HUES6 (cell line): ENCODE measurements at regions not wholly inside any gene's neighbourhood (a gene's known extent, or its start where the extent isn't known, plus 50 kb on each side); places are given as distances from the start of the nearest gene placed in this dataset.

Experiments used
- H3K27ac ChIP-seq: 2 replicates; pipeline ENCODE4 v1.7.0; 2013; ENCODE audit warnings: low read depth, mild to moderate bottlenecking, low read length, inconsistent platforms
- H3K27me3 ChIP-seq: 2 replicates; pipeline ENCODE4 v1.6.1; 2013; ENCODE audit warnings: low read length; ENCODE audit not compliant: control insufficient read depth, insufficient read depth
- H3K36me3 ChIP-seq: 2 replicates; pipeline ENCODE4 v1.6.1; 2013; ENCODE audit warnings: low read length; ENCODE audit not compliant: control insufficient read depth, insufficient read depth
- H3K4me1 ChIP-seq: 2 replicates; pipeline ENCODE4 v1.6.1; 2013; ENCODE audit warnings: low read length; ENCODE audit not compliant: control insufficient read depth, insufficient read depth
- H3K4me3 ChIP-seq: 2 replicates; pipeline ENCODE4 v1.5.1; 2013; ENCODE audit warnings: low read depth, low read length
- H3K9ac ChIP-seq: one replicate; pipeline ENCODE4 v1.6.1; 2013; ENCODE audit warnings: mild to moderate bottlenecking, low read length
- H3K9me3 ChIP-seq: 2 replicates; pipeline ENCODE4 v1.6.1; 2013; ENCODE audit warnings: low read depth, low read length; ENCODE audit not compliant: control insufficient read depth, insufficient read depth

DNA sequence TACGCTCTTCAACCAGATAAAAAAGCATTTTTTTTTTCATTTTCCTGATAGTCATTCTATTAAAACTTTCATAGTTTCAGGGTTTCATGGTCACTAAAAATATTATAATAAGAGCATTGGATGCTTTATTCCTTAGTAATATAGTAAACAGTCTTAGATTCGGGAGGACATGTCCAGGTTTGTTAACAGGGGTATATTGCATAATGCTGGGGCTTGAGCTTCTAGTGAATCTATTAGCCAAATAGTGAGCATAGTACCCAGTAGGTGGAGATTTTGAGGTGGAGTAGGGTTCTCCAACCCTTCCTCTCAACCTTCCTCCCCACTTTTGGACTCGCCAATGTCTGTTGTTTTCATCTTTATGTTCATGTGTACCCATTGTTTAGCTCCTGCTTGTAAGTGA is 277.4 kb upstream of the RGS6 start:
- no peak overlapping the region for H3K9ac ChIP-seq
- peaks cover 26% of the 10 kb centered on the region for H3K36me3 ChIP-seq
- no peak overlapping the region for H3K4me3 ChIP-seq
- H3K9me3 ChIP-seq = peaks cover 15% of the 10 kb centered on the region
- no peaks in the 10 kb centered on the region for H3K27me3 ChIP-seq
- H3K4me1 ChIP-seq = peaks cover 13% of the 10 kb centered on the region
- no peak overlapping the region for H3K27ac ChIP-seq

DNA sequence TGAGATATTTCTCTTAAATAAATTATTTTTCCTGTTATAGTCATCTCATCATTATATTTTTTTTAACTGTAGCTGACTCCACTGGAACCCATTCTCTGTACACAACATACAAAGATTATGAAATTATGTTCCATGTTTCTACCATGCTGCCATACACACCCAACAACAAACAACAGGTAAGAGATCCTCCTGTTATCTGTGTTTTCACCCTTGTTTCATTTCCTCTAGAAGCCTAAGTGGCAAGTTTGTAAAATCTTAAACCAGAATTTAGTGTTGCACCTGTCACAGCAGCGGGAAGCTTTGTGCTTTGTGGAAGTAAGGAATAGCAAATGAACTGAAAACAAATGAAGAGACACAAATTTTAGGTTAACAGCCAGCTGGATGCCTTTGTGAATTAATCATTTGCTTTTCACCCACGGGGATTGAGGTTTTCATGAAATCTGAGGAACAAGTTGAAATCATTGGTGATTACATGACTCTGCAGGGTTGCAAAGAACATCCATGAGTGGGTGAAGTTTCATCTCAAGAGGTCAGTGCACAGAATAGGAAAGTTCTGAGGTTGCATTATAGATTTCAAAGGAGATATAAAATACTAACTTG is 273.9 kb upstream of the RGS6 start:
- no peak overlapping the region for H3K27ac ChIP-seq

GRCh38 chr14:71659159-71659558 is 273.1 kb upstream of the RGS6 start:
- no peaks in the 10 kb centered on the region; the same call in none of the 2 replicates for H3K36me3 ChIP-seq
- H3K27me3 ChIP-seq = no peaks in the 10 kb centered on the region
- H3K9me3 ChIP-seq = no peaks in the 10 kb centered on the region
- H3K27ac ChIP-seq = no peak overlapping the region
- no peak overlapping the region for H3K4me3 ChIP-seq
- peaks cover 16% of the 10 kb centered on the region for H3K4me1 ChIP-seq
- no peak overlapping the region for H3K9ac ChIP-seq

More for the DNA sequence above, 273.9 kb upstream of the RGS6 start:
- no peaks in the 10 kb centered on the region; the same call in none of the 2 replicates for H3K36me3 ChIP-seq
- H3K4me1 ChIP-seq = peaks cover 16% of the 10 kb centered on the region
- no peak overlapping the region for H3K9ac ChIP-seq
- peaks cover under 1% of the 10 kb centered on the region; the same call in 1 of the 2 replicates for H3K9me3 ChIP-seq
- no peak overlapping the region for H3K4me3 ChIP-seq
- H3K27me3 ChIP-seq = no peaks in the 10 kb centered on the region

DNA sequence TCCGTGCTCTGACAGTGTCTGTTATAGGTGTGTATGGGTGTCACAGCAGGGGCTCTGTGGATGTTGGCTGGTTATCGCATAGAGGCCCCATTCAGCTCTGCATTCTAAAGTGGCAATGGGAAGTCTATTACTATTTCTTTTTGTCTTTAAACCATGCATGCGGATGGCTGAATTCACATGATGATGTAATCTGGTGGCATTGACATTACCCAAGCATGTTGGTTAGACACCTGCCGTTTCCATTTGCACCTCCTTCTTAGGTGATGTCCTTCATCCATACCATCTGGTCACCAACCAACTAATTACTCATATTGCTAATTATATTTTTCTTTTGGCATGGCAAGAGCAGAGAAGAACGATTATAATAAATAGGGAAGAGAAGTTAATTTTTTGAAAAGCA is 270.8 kb upstream of the RGS6 start:
- Histone ChIP-seq H3K27ac (no peak overlapping the region), H3K4me3 (no peak overlapping the region), H3K9ac (no peak overlapping the region), H3K36me3 (no peaks in the 10 kb centered on the region; the same call in none of the 2 replicates), H3K9me3 (no peaks in the 10 kb centered on the region), H3K27me3 (no peaks in the 10 kb centered on the region), H3K4me1 (peaks cover 16% of the 10 kb centered on the region)

DNA sequence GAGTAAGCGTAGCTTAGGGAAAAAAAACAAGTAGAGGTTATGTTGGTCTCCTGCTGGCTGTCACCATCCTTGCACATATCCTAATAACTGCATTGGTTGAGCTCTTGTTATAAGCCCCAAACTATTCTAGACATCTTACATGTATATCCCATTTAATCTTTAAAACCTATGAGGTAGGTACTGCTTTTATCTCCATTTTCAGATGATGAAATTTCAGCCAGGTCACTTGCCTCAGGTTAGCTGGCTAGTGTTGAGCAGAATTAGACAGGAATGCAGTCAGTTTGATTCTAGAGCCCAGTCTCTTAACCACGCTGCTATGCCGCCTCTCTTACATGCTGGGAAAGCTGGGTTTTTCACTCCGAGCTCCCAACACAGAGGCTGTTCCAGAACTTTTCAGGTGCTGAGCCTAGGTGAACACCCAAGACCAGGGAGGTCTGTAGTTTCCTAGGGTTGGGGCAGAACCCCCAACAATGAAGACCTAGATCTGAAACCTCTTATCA is 269.9 kb upstream of the RGS6 start:
- no peaks in the 10 kb centered on the region for H3K27me3 ChIP-seq
- H3K36me3 ChIP-seq = no peaks in the 10 kb centered on the region; the same call in none of the 2 replicates
- no peak overlapping the region for H3K9ac ChIP-seq
- no peaks in the 10 kb centered on the region for H3K9me3 ChIP-seq
- no peak overlapping the region for H3K27ac ChIP-seq
- H3K4me3 ChIP-seq = no peak overlapping the region
- H3K4me1 ChIP-seq = peaks cover 16% of the 10 kb centered on the region

DNA sequence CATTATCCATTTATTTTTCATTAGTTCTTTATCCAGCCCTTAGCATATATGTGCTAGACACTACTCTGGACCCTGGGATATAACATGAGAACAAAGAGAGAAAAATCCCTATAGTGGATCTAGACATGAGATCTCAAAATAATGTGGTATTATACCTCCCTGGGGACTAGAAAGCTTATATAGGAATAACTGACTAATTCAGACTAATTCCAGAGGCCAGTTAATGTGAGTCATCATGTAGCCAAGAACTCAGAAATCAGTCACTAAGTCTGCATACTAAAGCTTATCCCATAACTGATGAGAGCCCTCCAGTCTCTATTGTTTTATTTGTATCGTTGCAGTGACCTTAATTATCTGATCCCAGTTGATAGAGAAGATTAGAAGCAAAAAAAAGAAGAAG is 267.1 kb upstream of the RGS6 start:
- no peaks in the 10 kb centered on the region for H3K27me3 ChIP-seq
- no peaks in the 10 kb centered on the region; the same call in none of the 2 replicates for H3K36me3 ChIP-seq
- no peak overlapping the region for H3K9ac ChIP-seq
- H3K4me3 ChIP-seq = no peak overlapping the region
- H3K27ac ChIP-seq = no peak overlapping the region
- no peaks in the 10 kb centered on the region for H3K9me3 ChIP-seq
- 0 out of 2 replicates have a peak, but pooled peaks cover 2% of the 10 kb centered on the region for H3K4me1 ChIP-seq

GRCh38 chr14:71665781-71666180 is 266.4 kb upstream of the RGS6 start:
- H3K4me3 ChIP-seq = no peak overlapping the region
- H3K27ac ChIP-seq = no peak overlapping the region

DNA sequence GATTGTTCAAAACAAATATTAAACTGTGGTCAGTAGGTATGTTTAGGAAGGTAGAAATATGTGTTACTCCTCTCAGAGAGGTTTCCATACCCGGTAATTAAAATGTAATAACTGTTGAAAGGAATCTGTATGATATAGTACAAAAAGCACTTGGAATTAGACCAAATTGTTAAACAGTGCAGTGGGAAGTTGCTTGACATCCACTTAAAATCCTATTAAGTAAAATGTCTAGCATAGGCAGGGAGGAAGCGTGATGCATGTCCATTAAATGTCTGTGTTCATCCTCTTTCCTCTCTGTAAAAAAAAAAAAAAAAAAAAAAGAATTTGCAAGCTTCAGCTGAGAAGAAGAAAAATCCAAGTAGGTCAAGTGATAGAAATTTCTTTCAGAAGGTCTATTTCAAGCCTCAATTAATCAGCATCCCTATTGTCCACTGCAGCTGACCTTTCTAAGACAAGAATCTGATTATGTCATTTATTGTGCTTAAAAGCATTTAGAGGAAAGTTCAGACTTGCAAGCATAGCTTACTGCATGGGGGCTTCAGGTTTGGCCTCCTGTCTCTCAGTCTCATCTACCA is 265.6 kb upstream of the RGS6 start:
- Histone ChIP-seq H3K36me3 (peaks cover 8% of the 10 kb centered on the region), H3K4me1 (no peaks in the 10 kb centered on the region), H3K27ac (no peak overlapping the region; the same call in 1 of the 2 replicates), H3K9me3 (no peaks in the 10 kb centered on the region), H3K4me3 (no peak overlapping the region), H3K27me3 (no peaks in the 10 kb centered on the region), H3K9ac (no peak overlapping the region)

More at GRCh38 chr14:71665781-71666180, 266.4 kb upstream of the RGS6 start:
- Histone ChIP-seq H3K4me1 (0 out of 2 replicates have a peak, but pooled peaks cover 2% of the 10 kb centered on the region), H3K36me3 (no peaks in the 10 kb centered on the region; the same call in none of the 2 replicates), H3K9me3 (no peaks in the 10 kb centered on the region), H3K9ac (no peak overlapping the region), H3K27me3 (no peaks in the 10 kb centered on the region)

GRCh38 chr14:71668186-71668912 is 263.9 kb upstream of the RGS6 start:
- no peak overlapping the region for H3K4me3 ChIP-seq
- no peaks in the 10 kb centered on the region for H3K27me3 ChIP-seq
- H3K27ac ChIP-seq = no peak overlapping the region
- no peaks in the 10 kb centered on the region for H3K9me3 ChIP-seq
- H3K36me3 ChIP-seq = peaks cover 21% of the 10 kb centered on the region
- H3K4me1 ChIP-seq = no peaks in the 10 kb centered on the region
- no peak overlapping the region for H3K9ac ChIP-seq

- peaks cover 21% of the 10 kb centered on the region for H3K36me3 ChIP-seq
- no peaks in the 10 kb centered on the region for H3K9me3 ChIP-seq
- peaks cover 7% of the 10 kb centered on the region for H3K4me1 ChIP-seq
- H3K27ac ChIP-seq = no peak overlapping the region
- H3K4me3 ChIP-seq = no peak overlapping the region
- no peak overlapping the region for H3K9ac ChIP-seq
- no peaks in the 10 kb centered on the region for H3K27me3 ChIP-seq
Measured at GRCh38 chr14:71672596-71672995, 259.6 kb upstream of the RGS6 start.
